ENCODE measurements at regions not wholly inside any gene's neighbourhood (a gene's known extent, or its start where the extent isn't known, plus 50 kb on each side); places are given as distances from the start of the nearest gene placed in this dataset.

DNA sequence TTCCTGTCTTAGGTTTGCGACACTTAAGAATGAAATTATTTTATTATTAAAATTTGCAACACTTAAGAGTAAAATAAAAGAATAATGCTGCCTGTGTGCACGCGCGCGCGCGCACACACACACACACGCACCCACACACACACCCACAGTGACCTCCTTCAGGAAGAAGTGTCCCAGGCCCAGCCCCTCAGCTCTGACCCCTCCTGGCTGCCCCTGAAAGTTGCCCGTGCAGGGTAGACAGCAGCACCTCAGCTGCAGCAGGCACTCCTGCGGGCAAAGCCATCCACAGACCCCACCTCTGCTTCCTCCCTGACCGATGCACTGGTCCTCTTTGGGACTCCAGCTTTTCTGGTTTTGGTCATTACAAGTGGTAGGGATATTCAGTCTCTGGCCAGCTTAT lies 478.2 kb downstream of the NTRK3 start:
- TF ChIP-seq, protein P1, sequence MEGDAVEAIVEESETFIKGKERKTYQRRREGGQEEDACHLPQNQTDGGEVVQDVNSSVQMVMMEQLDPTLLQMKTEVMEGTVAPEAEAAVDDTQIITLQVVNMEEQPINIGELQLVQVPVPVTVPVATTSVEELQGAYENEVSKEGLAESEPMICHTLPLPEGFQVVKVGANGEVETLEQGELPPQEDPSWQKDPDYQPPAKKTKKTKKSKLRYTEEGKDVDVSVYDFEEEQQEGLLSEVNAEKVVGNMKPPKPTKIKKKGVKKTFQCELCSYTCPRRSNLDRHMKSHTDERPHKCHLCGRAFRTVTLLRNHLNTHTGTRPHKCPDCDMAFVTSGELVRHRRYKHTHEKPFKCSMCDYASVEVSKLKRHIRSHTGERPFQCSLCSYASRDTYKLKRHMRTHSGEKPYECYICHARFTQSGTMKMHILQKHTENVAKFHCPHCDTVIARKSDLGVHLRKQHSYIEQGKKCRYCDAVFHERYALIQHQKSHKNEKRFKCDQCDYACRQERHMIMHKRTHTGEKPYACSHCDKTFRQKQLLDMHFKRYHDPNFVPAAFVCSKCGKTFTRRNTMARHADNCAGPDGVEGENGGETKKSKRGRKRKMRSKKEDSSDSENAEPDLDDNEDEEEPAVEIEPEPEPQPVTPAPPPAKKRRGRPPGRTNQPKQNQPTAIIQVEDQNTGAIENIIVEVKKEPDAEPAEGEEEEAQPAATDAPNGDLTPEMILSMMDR (IDR thresholded peaks at IDR 0.05) = no peak
- TF ChIP-seq POLR2A (IDR thresholded peaks at IDR 0.05) = no peak
